ENCODE measurements at regions not wholly inside any gene's neighbourhood (a gene's known extent, or its start where the extent isn't known, plus 50 kb on each side); places are given as distances from the start of the nearest gene placed in this dataset.

GRCh38 chr5:164203581-164204225, 698.3 kb downstream of the MAT2B start:
- ATAC-seq (replicated peaks; ENCODE audit: extremely low read depth, poor library complexity, severe bottlenecking) (no peak), DNase-seq (ENCODE audit: low spot score in 2 of 2) (no peak)
- Mint-ChIP-seq H3K36me3 (ENCODE audit: insufficient read depth) (no peaks in the 10 kb centered on the region), H3K27ac (ENCODE audit: low read depth) (no peak overlapping the region), H3K27me3 (no peaks in the 10 kb centered on the region), H3K9me3 (peaks cover 21% of the 10 kb centered on the region), H3K4me1 (no peaks in the 10 kb centered on the region), H3K4me3 (no peak overlapping the region)

- Mint-ChIP-seq H3K27ac (ENCODE audit: low read depth) (no peak overlapping the region), H3K36me3 (ENCODE audit: insufficient read depth) (no peaks in the 10 kb centered on the region), H3K4me1 (no peaks in the 10 kb centered on the region), H3K9me3 (peaks cover 19% of the 10 kb centered on the region), H3K27me3 (no peaks in the 10 kb centered on the region), H3K4me3 (no peak overlapping the region)
- no peak for ATAC-seq (replicated peaks; ENCODE audit: extremely low read depth, poor library complexity, severe bottlenecking)
- no peak for DNase-seq (ENCODE audit: low spot score in 2 of 2)
These were observed 699.0 kb downstream of the MAT2B start for GRCh38 chr5:164204338-164204946.

GRCh38 chr5:164206196-164206595, 700.8 kb downstream of the MAT2B start:
- ATAC-seq (replicated peaks; ENCODE audit: extremely low read depth, poor library complexity, severe bottlenecking) = no peak
- no peaks in the 10 kb centered on the region for H3K36me3 Mint-ChIP-seq (ENCODE audit: insufficient read depth)
- no peak overlapping the region for H3K4me3 Mint-ChIP-seq
- no peaks in the 10 kb centered on the region for H3K27me3 Mint-ChIP-seq
- H3K9me3 Mint-ChIP-seq = peaks cover 13% of the 10 kb centered on the region
- H3K4me1 Mint-ChIP-seq = no peaks in the 10 kb centered on the region
- no peak overlapping the region for H3K27ac Mint-ChIP-seq (ENCODE audit: low read depth)
- DNase-seq (ENCODE audit: low spot score in 2 of 2) = no peak

- Mint-ChIP-seq H3K9me3 (peaks cover 13% of the 10 kb centered on the region), H3K27me3 (no peaks in the 10 kb centered on the region)
- no peak for ATAC-seq (replicated peaks; ENCODE audit: extremely low read depth, poor library complexity, severe bottlenecking)
These were observed 702.2 kb downstream of the MAT2B start for GRCh38 chr5:164207646-164208045.

GRCh38 chr5:164210491-164210890, 705.1 kb downstream of the MAT2B start:
- DNase-seq (ENCODE audit: low spot score in 2 of 2) = no peak
- no peak overlapping the region for H3K27ac Mint-ChIP-seq (ENCODE audit: low read depth)
- no peaks in the 10 kb centered on the region for H3K27me3 Mint-ChIP-seq
- no peak overlapping the region for H3K4me3 Mint-ChIP-seq
- H3K36me3 Mint-ChIP-seq (ENCODE audit: insufficient read depth) = no peaks in the 10 kb centered on the region
- no peak for ATAC-seq (replicated peaks; ENCODE audit: extremely low read depth, poor library complexity, severe bottlenecking)
- H3K9me3 Mint-ChIP-seq = peaks cover 11% of the 10 kb centered on the region
- no peaks in the 10 kb centered on the region for H3K4me1 Mint-ChIP-seq

More at GRCh38 chr5:164207646-164208045, 702.2 kb downstream of the MAT2B start:
- H3K27ac Mint-ChIP-seq (ENCODE audit: low read depth) = no peak overlapping the region
- no peak overlapping the region for H3K4me3 Mint-ChIP-seq
- H3K36me3 Mint-ChIP-seq (ENCODE audit: insufficient read depth) = no peaks in the 10 kb centered on the region
- H3K4me1 Mint-ChIP-seq = no peaks in the 10 kb centered on the region
- no peak for DNase-seq (ENCODE audit: low spot score in 2 of 2)

GRCh38 chr5:164214698-164215097, 709.3 kb downstream of the MAT2B start:
- ATAC-seq (replicated peaks; ENCODE audit: extremely low read depth, poor library complexity, severe bottlenecking) = no peak
- H3K36me3 Mint-ChIP-seq (ENCODE audit: insufficient read depth) = no peaks in the 10 kb centered on the region
- H3K4me3 Mint-ChIP-seq = no peak overlapping the region
- no peak overlapping the region for H3K27ac Mint-ChIP-seq (ENCODE audit: low read depth)
- no peak for DNase-seq (ENCODE audit: low spot score in 2 of 2)
- no peaks in the 10 kb centered on the region for H3K4me1 Mint-ChIP-seq
- H3K27me3 Mint-ChIP-seq = no peaks in the 10 kb centered on the region
- H3K9me3 Mint-ChIP-seq = peaks cover 11% of the 10 kb centered on the region

- Mint-ChIP-seq H3K4me1 (no peaks in the 10 kb centered on the region), H3K4me3 (no peak overlapping the region), H3K27me3 (no peaks in the 10 kb centered on the region), H3K36me3 (ENCODE audit: insufficient read depth) (no peaks in the 10 kb centered on the region), H3K27ac (ENCODE audit: low read depth) (no peak overlapping the region), H3K9me3 (peaks cover under 1% of the 10 kb centered on the region)
- DNase-seq (ENCODE audit: low spot score in 2 of 2) (no peak), ATAC-seq (replicated peaks; ENCODE audit: extremely low read depth, poor library complexity, severe bottlenecking) (no peak)
These were observed 712.0 kb downstream of the MAT2B start for GRCh38 chr5:164217464-164217863.

- Mint-ChIP-seq H3K4me3 (no peak overlapping the region), H3K4me1 (no peaks in the 10 kb centered on the region), H3K27me3 (no peaks in the 10 kb centered on the region), H3K9me3 (peaks cover 22% of the 10 kb centered on the region), H3K36me3 (ENCODE audit: insufficient read depth) (no peaks in the 10 kb centered on the region), H3K27ac (ENCODE audit: low read depth) (no peak overlapping the region)
- no peak for DNase-seq (ENCODE audit: low spot score in 2 of 2)
- ATAC-seq (replicated peaks; ENCODE audit: extremely low read depth, poor library complexity, severe bottlenecking) = no peak
These were observed 715.1 kb downstream of the MAT2B start for GRCh38 chr5:164220522-164220921.

- Mint-ChIP-seq H3K4me1 (no peaks in the 10 kb centered on the region), H3K9me3 (peaks cover 31% of the 10 kb centered on the region), H3K4me3 (no peak overlapping the region), H3K36me3 (ENCODE audit: insufficient read depth) (no peaks in the 10 kb centered on the region), H3K27me3 (no peaks in the 10 kb centered on the region), H3K27ac (ENCODE audit: low read depth) (no peak overlapping the region)
- ATAC-seq (replicated peaks; ENCODE audit: extremely low read depth, poor library complexity, severe bottlenecking) = no peak
- DNase-seq (ENCODE audit: low spot score in 2 of 2) = no peak
These were observed 718.8 kb downstream of the MAT2B start for GRCh38 chr5:164224236-164224635.

GRCh38 chr5:164224772-164225171, 719.4 kb downstream of the MAT2B start:
- peaks cover 33% of the 10 kb centered on the region for H3K9me3 Mint-ChIP-seq
- DNase-seq (ENCODE audit: low spot score in 2 of 2) (no peak), ATAC-seq (replicated peaks; ENCODE audit: extremely low read depth, poor library complexity, severe bottlenecking) (no peak)
- H3K4me1 Mint-ChIP-seq = no peaks in the 10 kb centered on the region
- no peaks in the 10 kb centered on the region for H3K27me3 Mint-ChIP-seq
- H3K4me3 Mint-ChIP-seq = no peak overlapping the region
- no peaks in the 10 kb centered on the region for H3K36me3 Mint-ChIP-seq (ENCODE audit: insufficient read depth)
- H3K27ac Mint-ChIP-seq (ENCODE audit: low read depth) = no peak overlapping the region

GRCh38 chr5:164230341-164230740, 724.9 kb downstream of the MAT2B start:
- ATAC-seq (replicated peaks; ENCODE audit: extremely low read depth, poor library complexity, severe bottlenecking) (no peak), DNase-seq (ENCODE audit: low spot score in 2 of 2) (no peak)
- H3K36me3 Mint-ChIP-seq (ENCODE audit: insufficient read depth) = no peaks in the 10 kb centered on the region
- H3K27me3 Mint-ChIP-seq = no peaks in the 10 kb centered on the region
- no peak overlapping the region for H3K27ac Mint-ChIP-seq (ENCODE audit: low read depth)
- peaks cover 17% of the 10 kb centered on the region for H3K9me3 Mint-ChIP-seq
- no peak overlapping the region for H3K4me3 Mint-ChIP-seq
- H3K4me1 Mint-ChIP-seq = no peaks in the 10 kb centered on the region

- Mint-ChIP-seq H3K4me3 (no peak overlapping the region), H3K27me3 (no peaks in the 10 kb centered on the region), H3K36me3 (ENCODE audit: insufficient read depth) (no peaks in the 10 kb centered on the region), H3K9me3 (peaks cover 12% of the 10 kb centered on the region), H3K4me1 (no peaks in the 10 kb centered on the region), H3K27ac (ENCODE audit: low read depth) (no peak overlapping the region)
- ATAC-seq (replicated peaks; ENCODE audit: extremely low read depth, poor library complexity, severe bottlenecking) (no peak), DNase-seq (ENCODE audit: low spot score in 2 of 2) (no peak)
These were observed 728.4 kb downstream of the MAT2B start for GRCh38 chr5:164233791-164234190.

GRCh38 chr5:164234321-164234720, 728.9 kb downstream of the MAT2B start:
- Mint-ChIP-seq H3K27ac (ENCODE audit: low read depth) (no peak overlapping the region), H3K4me3 (no peak overlapping the region), H3K27me3 (no peaks in the 10 kb centered on the region), H3K36me3 (ENCODE audit: insufficient read depth) (no peaks in the 10 kb centered on the region), H3K4me1 (no peaks in the 10 kb centered on the region), H3K9me3 (peaks cover 8% of the 10 kb centered on the region)
- DNase-seq (ENCODE audit: low spot score in 2 of 2) = no peak
- ATAC-seq (replicated peaks; ENCODE audit: extremely low read depth, poor library complexity, severe bottlenecking) = no peak
